Breast epithelium (tissue), 4 donors: ENCODE measurements at regions not wholly inside any gene's neighbourhood (a gene's known extent, or its start where the extent isn't known, plus 50 kb on each side); places are given as distances from the start of the nearest gene placed in this dataset.
"Not testable (repeated sequence)": the region's sequence is repeated elsewhere in the genome, so short reads cannot be mapped to it uniquely, and the experiment has no call there.

Experiments
- DNase-seq, 2 donors: peaks; one replicate each; pipeline ENCODE4 v3.0.0-alpha.2; 2019; ENCODE audit warnings: low spot score in 2 of 2
- H3K27ac ChIP-seq, 2 donors: fragments of 200-600 bp; sonication (generic) in 1 of 2; one replicate each; pipeline ENCODE4 v1.5.1; 2016 to 2019; ENCODE audit warnings: mild to moderate bottlenecking in 1 of 2
- H3K27me3 ChIP-seq, 2 donors: fragments of 200-600 bp; sonication (generic) in 1 of 2; one replicate each; pipeline versions ENCODE4 v1.5.1 to v1.6.0; 2017 to 2019; ENCODE audit warnings: control low read depth in 1 of 2, mild to moderate bottlenecking in 1 of 2
- H3K36me3 ChIP-seq: fragments of 200-600 bp; one replicate; pipeline ENCODE4 v1.5.1; 2019
- H3K4me1 ChIP-seq, 2 donors: fragments of 200-600 bp; sonication (generic); one replicate each; pipeline ENCODE4 v1.5.1; 2016 to 2019; ENCODE audit warnings: control low read depth in 1 of 2
- H3K4me3 ChIP-seq, 3 donors: fragments of 200-600 bp; sonication (generic); 1 replicate in 2 of 3; 2 replicates in 1 of 3; pipeline ENCODE4 v1.5.1; 2016 to 2019; ENCODE audit warnings: mild to moderate bottlenecking in 3 of 3, moderate library complexity in 2 of 3
- H3K9me3 ChIP-seq, 2 donors: fragments of 200-600 bp; sonication (generic) in 1 of 2; one replicate each; pipeline ENCODE4 v1.5.1; 2016 to 2019; ENCODE audit warnings: control low read depth in 1 of 2
- CTCF ChIP-seq, 3 donors: fragments of 450-650 bp; IDR thresholded peaks; one replicate each; pipeline ENCODE4 v1.5.1; 2016 to 2017; ENCODE audit warnings: antibody characterized with exemption in 3 of 3, mild to moderate bottlenecking in 3 of 3, moderate library complexity in 3 of 3
- POLR2A ChIP-seq: fragments of 450-650 bp; IDR thresholded peaks from one replicate; pipeline ENCODE4 v1.6.1; 2016; ENCODE audit warnings: antibody characterized with exemption, mild to moderate bottlenecking, moderate library complexity
- POLR2AphosphoS5 ChIP-seq, 3 donors: sonication (generic); formaldehyde crosslinking; IDR thresholded peaks; one replicate each; pipeline ENCODE4 v1.6.1; 2017; ENCODE audit warnings: antibody characterized with exemption in 3 of 3
- intact Hi-C: fragments of 100-400 bp; cut with DNase I; formaldehyde crosslinking; loops from one replicate; pipeline ENCODE4 v1.15.1; 2023; ENCODE audit warnings: low total_unique reads

DNA sequence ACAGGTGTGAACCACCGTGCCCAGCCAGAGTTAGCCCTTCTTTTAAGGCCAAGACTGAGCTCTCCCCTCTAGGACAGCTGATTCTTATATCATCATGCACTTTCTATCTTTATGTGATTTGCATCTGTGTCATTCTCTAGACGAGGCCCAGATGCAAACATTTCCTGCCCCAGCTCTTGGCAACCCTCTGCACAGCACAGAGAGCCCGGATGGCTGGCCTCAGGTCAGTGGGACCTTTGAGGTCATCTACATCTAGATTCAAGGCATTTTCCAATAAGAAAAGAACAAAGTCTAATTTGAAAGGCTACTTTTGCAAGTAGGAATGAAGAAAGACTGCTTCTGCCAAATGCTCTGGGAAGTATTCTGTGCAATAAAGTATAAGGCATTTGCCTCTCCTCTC is 109.0 kb upstream of the DAB2 start:
- H3K27ac ChIP-seq = no peak overlapping the region
- no peaks in the 10 kb centered on the region for H3K27me3 ChIP-seq
- TF ChIP-seq CTCF (IDR thresholded peaks at IDR 0.05) (no peak), POLR2AphosphoS5 (IDR thresholded peaks at IDR 0.05) (no peak), POLR2A (no peak)
- no peaks in the 10 kb centered on the region for H3K4me1 ChIP-seq
- no peak overlapping the region for H3K4me3 ChIP-seq
- intact Hi-C loops = no loop called here
- DNase-seq = no peak
- no peaks in the 10 kb centered on the region for H3K36me3 ChIP-seq
- H3K9me3 ChIP-seq = no peaks in the 10 kb centered on the region

DNA sequence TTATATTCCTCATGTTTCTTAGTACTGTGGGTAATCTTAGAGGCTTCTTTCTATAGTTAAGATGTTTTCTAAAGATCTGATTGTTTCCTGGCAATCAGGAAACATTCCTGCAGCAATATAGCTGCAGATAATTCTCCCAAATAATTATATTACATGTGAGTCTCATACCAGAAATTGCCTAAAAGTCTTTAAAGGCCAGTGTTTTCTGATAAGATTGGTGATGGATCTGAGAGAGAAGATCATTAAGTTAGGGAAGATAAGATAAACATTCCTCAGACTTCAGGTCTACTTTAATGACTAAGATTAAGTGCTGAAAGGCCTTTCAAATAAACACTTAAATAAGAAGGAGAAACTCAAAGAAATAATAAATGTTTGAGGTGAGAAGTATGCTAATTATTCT is 107.7 kb upstream of the DAB2 start:
- intact Hi-C loops = no loop called here
- Histone ChIP-seq H3K27ac (no peak overlapping the region), H3K4me1 (no peaks in the 10 kb centered on the region), H3K36me3 (no peaks in the 10 kb centered on the region), H3K27me3 (no peaks in the 10 kb centered on the region), H3K4me3 (no peak overlapping the region), H3K9me3 (no peaks in the 10 kb centered on the region)
- DNase-seq = no peak
- TF ChIP-seq POLR2A = no peak
- no peak for TF ChIP-seq POLR2AphosphoS5 (IDR thresholded peaks at IDR 0.05)

DNA sequence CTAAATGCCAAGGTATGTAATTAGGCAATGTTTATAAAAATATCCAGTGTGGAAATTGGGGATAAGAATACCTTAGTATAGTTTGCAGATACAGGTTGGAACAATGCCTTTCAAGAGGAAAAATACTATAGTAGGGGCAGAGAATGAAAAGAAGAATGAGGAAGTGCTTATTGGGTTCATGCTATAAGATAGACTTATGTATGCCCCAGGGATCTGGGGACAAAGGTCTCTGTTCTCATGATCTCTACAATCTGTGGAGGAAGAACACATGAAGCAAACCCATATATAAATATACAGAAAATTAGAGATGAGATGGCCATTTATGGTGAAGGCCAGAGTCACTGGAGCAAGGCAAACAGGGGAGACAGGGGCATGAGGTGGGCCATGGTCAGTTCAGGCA is 106.5 kb upstream of the DAB2 start:
- DNase-seq = no peak
- TF ChIP-seq CTCF (IDR thresholded peaks at IDR 0.05) (no peak), POLR2AphosphoS5 (IDR thresholded peaks at IDR 0.05) (no peak), POLR2A (no peak)
- Histone ChIP-seq H3K27ac (no peak overlapping the region), H3K4me1 (no peaks in the 10 kb centered on the region), H3K9me3 (no peaks in the 10 kb centered on the region), H3K4me3 (no peak overlapping the region), H3K27me3 (no peaks in the 10 kb centered on the region), H3K36me3 (no peaks in the 10 kb centered on the region)
- intact Hi-C loops = no loop called here

DNA sequence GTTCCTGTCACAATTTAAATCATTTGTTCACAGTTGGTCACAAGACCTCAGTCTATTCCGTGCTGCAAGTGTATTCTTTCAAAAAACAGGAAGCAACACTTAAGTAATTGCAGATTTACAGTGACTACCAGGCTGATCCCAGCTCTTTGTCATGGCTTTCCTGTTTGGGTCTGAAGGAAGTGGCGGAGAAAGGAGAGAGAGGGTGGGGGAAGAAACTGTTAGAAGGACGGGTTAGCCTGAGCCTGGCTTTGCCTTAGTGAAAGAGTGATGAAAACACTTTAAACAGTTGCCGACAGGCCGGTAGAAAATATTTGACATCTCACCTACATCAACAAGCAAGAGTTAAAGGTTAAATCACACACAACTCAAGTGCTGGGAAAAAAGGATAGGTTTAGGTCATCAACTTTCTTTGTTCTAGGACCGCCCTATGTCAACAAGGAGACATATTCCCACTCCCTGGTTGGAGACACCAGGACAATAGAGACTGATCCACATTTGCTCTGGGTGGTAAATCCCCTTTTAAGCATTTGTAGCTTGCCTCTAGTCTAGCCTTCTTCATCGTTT is 102.2 kb upstream of the DAB2 start:
- H3K27ac ChIP-seq = peak overlapping the region; percentile 4 to 25
- intact Hi-C loops = no loop called here
- H3K27me3 ChIP-seq = no peaks in the 10 kb centered on the region

GRCh38 chr5:39525781-39526180 is 101.0 kb upstream of the DAB2 start:
- H3K4me1 ChIP-seq, H3K9me3 ChIP-seq, H3K27me3 ChIP-seq, DNase-seq, H3K4me3 ChIP-seq, intact Hi-C loops, H3K36me3 ChIP-seq, H3K27ac ChIP-seq: not testable (repeated sequence)

More for the DNA sequence above, 102.2 kb upstream of the DAB2 start:
- no peak for DNase-seq
- H3K4me3 ChIP-seq = no peak overlapping the region
- H3K4me1 ChIP-seq = no peaks in the 10 kb centered on the region
- TF ChIP-seq POLR2A (no peak), POLR2AphosphoS5 (IDR thresholded peaks at IDR 0.05) (peak in 1 of 3 donors; percentile 27)
- no peaks in the 10 kb centered on the region for H3K9me3 ChIP-seq
- no peaks in the 10 kb centered on the region for H3K36me3 ChIP-seq

DNA sequence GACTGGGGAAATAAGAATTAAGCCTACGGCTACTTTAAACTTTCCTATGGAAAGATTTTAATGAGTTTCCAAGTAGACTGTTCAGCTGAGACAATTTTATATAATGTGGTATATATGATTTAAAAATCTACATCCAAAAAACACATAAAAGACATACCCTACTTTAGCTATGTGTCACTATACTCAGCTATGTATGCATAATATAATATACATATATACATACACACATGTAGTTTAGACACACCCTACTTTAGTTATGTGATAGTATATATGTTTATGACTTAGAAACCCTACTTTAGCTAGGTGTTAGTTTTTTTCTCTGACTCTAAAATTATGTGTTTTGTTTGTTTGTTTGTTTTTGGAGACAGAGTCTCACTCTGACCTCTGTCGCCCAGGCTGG is 100.5 kb upstream of the DAB2 start:
- no peak overlapping the region for H3K27ac ChIP-seq
- TF ChIP-seq POLR2AphosphoS5 (IDR thresholded peaks at IDR 0.05) (no peak), POLR2A (no peak), CTCF (IDR thresholded peaks at IDR 0.05) (no peak)
- no peak overlapping the region for H3K4me3 ChIP-seq
- no peaks in the 10 kb centered on the region for H3K27me3 ChIP-seq
- no peaks in the 10 kb centered on the region for H3K9me3 ChIP-seq
- H3K36me3 ChIP-seq = no peaks in the 10 kb centered on the region
- DNase-seq = no peak
- H3K4me1 ChIP-seq = no peaks in the 10 kb centered on the region
- intact Hi-C loops = no loop called here

GRCh38 chr5:39523821-39524220 is 99.0 kb upstream of the DAB2 start:
- Histone ChIP-seq H3K36me3 (no peaks in the 10 kb centered on the region), H3K27ac (no peak overlapping the region), H3K9me3 (no peaks in the 10 kb centered on the region), H3K27me3 (no peaks in the 10 kb centered on the region), H3K4me3 (no peak overlapping the region), H3K4me1 (no peaks in the 10 kb centered on the region)
- DNase-seq = no peak
- intact Hi-C loops = no loop called here
- TF ChIP-seq POLR2AphosphoS5 (IDR thresholded peaks at IDR 0.05) (no peak), POLR2A (no peak), CTCF (IDR thresholded peaks at IDR 0.05) (no peak)
